DOHH2 (cell line): ENCODE measurements at regions not wholly inside any gene's neighbourhood (a gene's known extent, or its start where the extent isn't known, plus 50 kb on each side); places are given as distances from the start of the nearest gene placed in this dataset.

Source experiments
- H3F3A ChIP-seq: fragments of 200-600 bp; sonication (generic), shearing (Covaris generic); 2 replicates; pipeline ENCODE4 v1.6.0; 2016; ENCODE audit warnings: antibody characterized with exemption, mild to moderate bottlenecking; ENCODE audit not compliant: control insufficient read depth, insufficient read depth
- H3K27ac ChIP-seq: fragments of 200-600 bp; sonication (generic); 2 replicates; pipeline ENCODE4 v1.5.1; 2014; ENCODE audit warnings: low read depth, mild to moderate bottlenecking, low read length, moderate library complexity
- H3K27me3 ChIP-seq: fragments of 200-600 bp; sonication (generic); 2 replicates; pipeline ENCODE4 v1.6.1; 2014; ENCODE audit warnings: mild to moderate bottlenecking, low read length, mixed read lengths; ENCODE audit not compliant: control insufficient read depth
- H3K36me3 ChIP-seq: fragments of 200-600 bp; sonication (generic); 2 replicates; pipeline ENCODE4 v1.6.1; 2014; ENCODE audit warnings: mild to moderate bottlenecking, low read length, moderate library complexity, mixed read lengths; ENCODE audit not compliant: control insufficient read depth
- H3K4me1 ChIP-seq: fragments of 200-600 bp; sonication (generic); 2 replicates; pipeline ENCODE4 v1.6.1; 2014; ENCODE audit warnings: mild to moderate bottlenecking, low read length, mixed read lengths; ENCODE audit not compliant: control insufficient read depth
- H3K4me2 ChIP-seq: fragments of 200-600 bp; sonication (generic); 2 replicates; pipeline ENCODE4 v1.6.0; 2014; ENCODE audit warnings: mild to moderate bottlenecking, low read length, moderate library complexity
- H3K4me3 ChIP-seq: fragments of 200-600 bp; sonication (generic); 2 replicates; pipeline ENCODE4 v1.5.1; 2014; ENCODE audit warnings: mild to moderate bottlenecking, low read length, mixed read lengths
- H3K79me2 ChIP-seq: fragments of 200-600 bp; sonication (generic); 2 replicates; pipeline ENCODE4 v1.6.1; 2014; ENCODE audit warnings: mild to moderate bottlenecking, low read length, mixed read lengths; ENCODE audit not compliant: control insufficient read depth
- H3K9me2 ChIP-seq: fragments of 200-600 bp; sonication (generic); replicated peaks from 2 replicates; pipeline ENCODE4 v1.6.1; 2014; ENCODE audit warnings: mild to moderate bottlenecking, low read length, mixed read lengths; ENCODE audit not compliant: control insufficient read depth
- H3K9me3 ChIP-seq: fragments of 200-600 bp; sonication (generic); 2 replicates; pipeline ENCODE4 v1.6.1; 2014; ENCODE audit warnings: antibody characterized with exemption, low read length, mixed read lengths; ENCODE audit not compliant: control insufficient read depth, insufficient read depth
- H4K20me1 ChIP-seq: fragments of 200-600 bp; sonication (generic); 2 replicates; pipeline ENCODE4 v1.6.0; 2014; ENCODE audit warnings: low read depth, mild to moderate bottlenecking, antibody characterized with exemption, low read length, moderate library complexity; ENCODE audit not compliant: control insufficient read depth, insufficient read depth
- EZH2phosphoT487 ChIP-seq: fragments of 200-600 bp; sonication (generic); IDR thresholded peaks from 2 replicates; pipeline ENCODE4 v1.6.1; 2017; ENCODE audit warnings: borderline replicate concordance, mild to moderate bottlenecking, antibody characterized with exemption, low read length, moderate library complexity, mixed read lengths
- TF ChIP-seq, protein P1 (sequence below): fragments of 200-600 bp; sonication (generic); IDR thresholded peaks from one replicate; pipeline ENCODE4 v1.5.1; 2014; ENCODE audit warnings: antibody characterized with exemption, mild to moderate bottlenecking, low read depth, low read length; ENCODE audit not compliant: poor library complexity, severe bottlenecking

DNA sequence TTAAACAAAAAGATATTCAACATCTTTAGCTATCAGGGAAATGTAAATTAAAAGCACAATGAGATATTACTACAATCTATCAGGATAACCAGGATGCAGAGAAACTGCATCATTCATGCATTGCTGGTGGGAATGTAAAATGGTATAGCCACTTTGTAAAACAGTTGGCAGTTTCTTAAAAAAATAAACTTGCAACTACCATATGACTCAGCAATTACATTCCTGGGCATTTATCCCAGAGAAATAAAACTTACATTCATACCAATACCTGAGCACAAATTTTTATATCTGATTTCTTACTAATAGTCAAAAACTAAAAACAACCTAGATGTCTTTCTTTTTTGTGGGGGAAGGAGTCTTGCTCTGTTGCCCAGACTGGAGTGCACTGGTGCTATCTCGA is 190.3 kb upstream of the TAB2 start:
- Histone ChIP-seq H3K27ac (no peak overlapping the region), H4K20me1 (no peaks in the 10 kb centered on the region), H3K9me3 (no peaks in the 10 kb centered on the region), H3K36me3 (no peaks in the 10 kb centered on the region), H3F3A (no peaks in the 10 kb centered on the region), H3K27me3 (peaks cover 8% of the 10 kb centered on the region), H3K4me1 (no peaks in the 10 kb centered on the region), H3K4me3 (no peak overlapping the region), H3K4me2 (no peak overlapping the region), H3K9me2 (no peaks in the 10 kb centered on the region), H3K79me2 (no peaks in the 10 kb centered on the region)
- TF ChIP-seq, protein P1, sequence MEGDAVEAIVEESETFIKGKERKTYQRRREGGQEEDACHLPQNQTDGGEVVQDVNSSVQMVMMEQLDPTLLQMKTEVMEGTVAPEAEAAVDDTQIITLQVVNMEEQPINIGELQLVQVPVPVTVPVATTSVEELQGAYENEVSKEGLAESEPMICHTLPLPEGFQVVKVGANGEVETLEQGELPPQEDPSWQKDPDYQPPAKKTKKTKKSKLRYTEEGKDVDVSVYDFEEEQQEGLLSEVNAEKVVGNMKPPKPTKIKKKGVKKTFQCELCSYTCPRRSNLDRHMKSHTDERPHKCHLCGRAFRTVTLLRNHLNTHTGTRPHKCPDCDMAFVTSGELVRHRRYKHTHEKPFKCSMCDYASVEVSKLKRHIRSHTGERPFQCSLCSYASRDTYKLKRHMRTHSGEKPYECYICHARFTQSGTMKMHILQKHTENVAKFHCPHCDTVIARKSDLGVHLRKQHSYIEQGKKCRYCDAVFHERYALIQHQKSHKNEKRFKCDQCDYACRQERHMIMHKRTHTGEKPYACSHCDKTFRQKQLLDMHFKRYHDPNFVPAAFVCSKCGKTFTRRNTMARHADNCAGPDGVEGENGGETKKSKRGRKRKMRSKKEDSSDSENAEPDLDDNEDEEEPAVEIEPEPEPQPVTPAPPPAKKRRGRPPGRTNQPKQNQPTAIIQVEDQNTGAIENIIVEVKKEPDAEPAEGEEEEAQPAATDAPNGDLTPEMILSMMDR = no peak
- no peak for TF ChIP-seq EZH2phosphoT487

DNA sequence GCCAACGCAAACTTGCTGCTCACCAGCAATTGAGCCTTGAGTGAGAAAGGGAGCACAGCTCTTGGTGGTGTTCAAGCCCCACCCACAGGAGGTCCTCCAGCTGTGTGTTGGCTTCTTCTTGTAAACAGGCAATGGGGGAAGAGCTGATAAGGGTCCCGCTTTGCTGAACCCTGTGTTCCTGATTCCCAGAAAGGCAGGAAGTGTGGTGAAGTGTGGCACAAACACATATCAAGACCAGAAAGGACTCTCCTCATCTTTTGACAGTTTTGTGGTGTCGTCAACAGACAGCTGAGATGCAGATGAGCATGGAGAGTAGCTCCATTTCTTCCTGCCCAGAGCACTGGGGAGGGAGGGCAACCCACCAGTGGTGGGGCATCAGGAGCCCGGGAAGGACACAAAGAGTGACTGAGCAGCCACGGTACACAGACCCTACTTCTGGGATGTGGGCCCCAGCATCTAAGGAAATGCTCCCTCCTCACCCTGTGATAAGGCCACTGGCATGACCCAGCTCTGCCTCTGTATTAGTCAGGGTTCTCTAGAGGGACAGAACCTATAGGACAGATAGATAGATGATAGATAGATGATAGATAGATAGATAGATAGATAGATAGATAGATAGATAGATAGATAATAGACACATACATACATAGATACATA is 188.9 kb upstream of the TAB2 start:
- Histone ChIP-seq H3K4me3 (no peak overlapping the region), H3K79me2 (no peaks in the 10 kb centered on the region), H4K20me1 (no peaks in the 10 kb centered on the region), H3K27me3 (peaks cover 12% of the 10 kb centered on the region), H3F3A (no peaks in the 10 kb centered on the region), H3K4me2 (no peak overlapping the region), H3K4me1 (no peaks in the 10 kb centered on the region), H3K36me3 (no peaks in the 10 kb centered on the region), H3K9me2 (no peaks in the 10 kb centered on the region), H3K27ac (no peak overlapping the region), H3K9me3 (no peaks in the 10 kb centered on the region)
- TF ChIP-seq, protein P1 = no peak
- TF ChIP-seq EZH2phosphoT487 = no peak

DNA sequence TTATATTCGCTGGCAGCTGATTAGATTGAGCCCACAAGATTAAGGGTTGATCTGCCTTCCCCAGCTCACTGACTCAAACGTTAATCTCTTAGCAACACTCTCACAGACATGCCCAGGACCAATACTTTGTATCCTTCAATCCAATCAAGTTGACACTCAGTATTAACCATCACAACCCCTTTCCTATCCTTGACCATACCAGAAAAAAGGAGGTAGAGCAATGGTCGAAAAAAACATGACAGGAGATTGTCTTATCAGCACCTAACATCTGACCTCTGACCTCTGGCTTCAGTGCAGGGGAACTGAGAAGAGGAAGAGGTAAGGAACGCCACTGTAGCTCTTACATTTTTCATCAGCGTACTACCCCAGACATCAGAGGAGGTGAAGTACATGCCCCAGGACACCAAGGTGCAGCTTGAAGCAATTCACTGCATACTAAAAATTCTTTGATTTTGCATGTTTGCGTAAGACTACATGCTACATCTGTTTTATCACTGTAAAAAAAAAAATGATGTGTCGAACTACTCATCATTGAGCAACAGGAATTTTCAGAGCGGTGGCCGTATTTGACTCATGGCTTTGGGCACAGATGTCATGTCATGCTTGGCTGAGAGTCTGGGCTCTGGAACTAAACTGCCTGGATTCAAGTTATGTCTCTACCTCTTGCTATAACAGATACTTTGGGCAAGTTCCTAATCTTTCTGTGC is 188.0 kb upstream of the TAB2 start:
- H3F3A ChIP-seq = no peaks in the 10 kb centered on the region
- H3K36me3 ChIP-seq = no peaks in the 10 kb centered on the region
- H4K20me1 ChIP-seq = no peaks in the 10 kb centered on the region
- no peaks in the 10 kb centered on the region for H3K4me1 ChIP-seq
- H3K79me2 ChIP-seq = no peaks in the 10 kb centered on the region
- no peaks in the 10 kb centered on the region for H3K9me2 ChIP-seq
- TF ChIP-seq EZH2phosphoT487 = no peak
- TF ChIP-seq, protein P1 = no peak
- no peaks in the 10 kb centered on the region for H3K9me3 ChIP-seq
- H3K27me3 ChIP-seq = peaks cover 13% of the 10 kb centered on the region
- H3K4me2 ChIP-seq = no peak overlapping the region
- H3K27ac ChIP-seq = no peak overlapping the region
- H3K4me3 ChIP-seq = no peak overlapping the region
